HG03196 (cell line): ENCODE measurements at regions not wholly inside any gene's neighbourhood (a gene's known extent, or its start where the extent isn't known, plus 50 kb on each side); places are given as distances from the start of the nearest gene placed in this dataset.

Source experiments
- ATAC-seq: cut with Tn5 transposase; IDR thresholded peaks from one replicate; pipeline ENCODE4 v1.9.1; 2021; ENCODE audit not compliant: unreplicated experiment

DNA sequence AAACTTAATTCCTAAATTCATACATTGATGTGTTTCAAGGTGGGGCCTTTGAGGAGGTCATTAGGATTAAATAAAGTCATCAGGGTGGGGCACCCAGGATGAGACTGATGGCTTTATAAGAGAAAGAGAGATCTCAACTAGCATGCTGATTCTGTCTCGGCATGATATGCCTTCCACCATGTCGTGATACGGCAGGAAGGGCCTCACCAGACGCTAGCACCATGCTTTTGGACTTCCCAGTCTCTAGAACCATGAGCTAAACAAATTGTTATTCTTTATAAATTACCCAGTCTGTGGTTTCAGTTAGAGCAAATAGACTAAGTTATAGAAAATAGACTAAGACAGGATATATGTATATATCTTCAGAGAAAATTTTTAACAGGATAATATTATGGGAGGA lies 759.6 kb downstream of the MED13L start:
- ATAC-seq: no peak

- ATAC-seq: no peak
These were observed 765.3 kb downstream of the MED13L start for GRCh38 chr12:115511986-115512711.

GRCh38 chr12:115511305-115511704 lies 766.2 kb downstream of the MED13L start:
- no peak for ATAC-seq

DNA sequence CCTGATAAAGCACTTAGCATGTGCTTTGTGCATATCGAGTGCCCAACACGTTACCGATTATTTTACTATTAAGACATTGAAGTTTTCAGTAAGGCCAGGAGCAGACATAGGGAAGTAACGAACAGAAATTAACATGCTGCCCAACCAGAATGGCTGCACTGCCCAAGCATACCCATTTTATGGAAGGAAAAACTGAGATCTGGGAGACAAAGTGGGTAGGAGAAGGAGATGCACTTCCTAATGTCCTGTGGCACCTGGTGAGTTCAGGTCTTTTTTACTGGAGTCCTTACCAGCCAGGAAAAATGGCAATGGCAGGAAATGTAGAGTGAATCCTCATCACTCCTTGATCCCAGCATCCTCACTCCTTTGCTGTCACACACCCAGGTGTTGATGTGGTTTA lies 768.5 kb downstream of the MED13L start:
- no peak for ATAC-seq

DNA sequence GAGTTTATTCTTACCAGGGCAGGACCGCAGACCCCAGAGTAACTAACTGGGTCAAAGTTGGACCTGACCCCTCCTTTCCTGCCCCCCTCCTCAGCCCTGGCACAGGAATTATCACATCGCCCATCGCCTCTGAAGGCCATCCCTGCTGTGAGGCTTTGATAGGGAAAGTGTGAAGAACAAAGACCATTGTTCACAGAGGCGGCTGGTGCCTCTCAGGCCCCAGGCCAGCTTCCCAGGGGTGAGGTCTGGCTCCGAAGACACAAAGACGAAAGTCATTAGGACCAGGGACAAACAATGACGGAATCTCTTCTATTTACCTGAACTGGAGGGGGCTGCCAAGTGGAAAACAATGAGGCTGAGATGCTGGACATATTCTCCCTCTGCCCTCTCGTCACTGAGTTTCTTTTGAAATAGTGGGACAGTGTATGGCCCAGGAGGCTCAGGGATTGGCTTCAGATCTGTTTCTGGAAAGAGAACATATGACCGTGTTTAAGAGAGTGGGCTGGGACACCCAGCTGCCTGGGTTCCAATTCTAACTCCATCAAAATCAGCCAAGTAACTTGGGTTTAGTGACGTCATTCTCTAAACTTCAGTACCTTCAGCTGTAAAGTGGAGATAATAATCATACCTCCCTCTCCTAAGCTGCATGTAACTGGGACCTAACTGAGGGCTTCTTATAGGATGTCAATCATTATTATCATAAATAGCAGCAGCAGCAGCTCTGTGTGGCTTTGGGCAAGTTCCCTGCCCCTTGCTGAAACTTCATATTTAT lies 769.4 kb downstream of the MED13L start:
- ATAC-seq: no peak

DNA sequence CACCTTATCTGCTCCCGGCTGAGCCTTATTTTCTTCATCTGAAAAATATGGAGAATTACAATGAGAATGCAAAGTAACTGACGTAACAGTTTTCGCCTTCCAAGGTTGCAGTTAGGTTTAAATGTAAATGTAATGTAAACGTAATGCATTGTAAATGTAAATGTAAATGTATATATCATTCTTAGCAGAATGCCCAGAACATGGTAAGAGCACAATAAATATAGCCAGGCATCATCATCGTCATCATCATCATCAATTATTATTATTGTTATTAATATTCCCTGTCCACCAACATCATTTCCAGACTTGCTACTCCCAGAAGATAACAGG lies 770.0 kb downstream of the MED13L start:
- no peak for ATAC-seq

GRCh38 chr12:115506822-115507559 lies 770.5 kb downstream of the MED13L start:
- no peak for ATAC-seq

DNA sequence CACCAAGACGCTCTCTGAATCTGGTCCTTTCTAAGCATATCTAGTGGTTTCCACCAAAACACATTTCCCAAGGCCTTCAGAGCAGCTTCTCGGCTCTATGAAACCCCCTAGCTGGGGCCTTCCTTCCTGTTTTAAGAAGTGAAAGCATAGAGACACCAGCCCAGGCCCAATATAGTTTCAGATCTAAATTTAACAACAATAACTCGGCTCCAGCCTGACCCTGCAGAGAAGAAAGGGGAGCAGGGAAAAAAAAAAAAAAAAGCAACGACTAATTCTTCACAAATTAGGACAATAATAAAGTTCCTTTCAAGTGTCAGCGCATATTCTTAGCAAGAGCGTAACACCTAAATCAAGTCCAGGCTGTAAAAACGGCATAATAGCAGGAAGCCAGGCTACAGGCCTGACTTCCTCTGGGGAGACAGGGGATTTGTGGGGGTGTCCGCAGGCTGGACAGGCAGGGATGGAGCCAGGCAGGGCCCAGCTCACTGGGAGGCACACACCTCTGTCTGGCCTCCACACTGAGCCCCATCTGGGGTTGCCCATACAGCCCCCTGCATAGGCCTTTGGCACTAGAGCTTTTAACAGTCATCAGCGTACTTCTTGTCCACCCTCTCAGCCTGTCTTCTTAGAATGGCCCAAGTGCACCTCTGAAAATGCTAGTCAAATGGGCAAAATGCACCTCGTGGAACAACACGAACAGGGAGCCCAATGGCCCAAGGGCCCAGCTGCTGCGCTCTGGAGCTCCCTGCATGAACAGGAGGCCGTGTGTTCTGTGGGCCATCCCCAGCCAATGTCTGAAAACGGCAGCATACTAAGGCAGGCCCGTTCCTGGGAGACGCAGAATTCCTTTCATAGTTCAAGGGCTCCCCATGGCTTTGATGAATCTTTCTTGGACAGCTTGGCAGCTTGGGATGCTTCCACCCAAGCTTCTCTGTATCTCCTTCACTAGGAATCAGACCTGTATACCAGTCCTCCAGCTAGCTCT lies 772.9 kb downstream of the MED13L start:
- peak; percentile 79 for ATAC-seq

DNA sequence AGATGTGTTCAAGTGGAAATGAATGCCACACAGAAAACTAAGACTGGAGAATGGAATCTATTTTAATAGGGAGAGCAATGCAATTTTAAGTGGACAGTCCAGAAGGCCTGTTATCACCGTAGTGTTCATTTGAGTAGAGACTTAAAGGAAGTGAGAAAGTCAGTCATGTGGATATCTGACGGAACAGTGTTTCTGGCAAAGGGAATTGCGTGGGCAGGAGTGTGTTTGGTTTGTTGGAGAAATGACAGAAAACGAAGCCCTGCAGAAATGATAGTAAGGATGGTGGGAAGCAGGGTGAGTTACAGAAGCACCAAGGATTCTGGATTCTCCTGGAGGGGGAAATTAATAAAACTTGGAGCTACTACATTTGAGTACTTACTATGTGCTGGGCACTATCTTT lies 776.6 kb downstream of the MED13L start:
- ATAC-seq: no peak

DNA sequence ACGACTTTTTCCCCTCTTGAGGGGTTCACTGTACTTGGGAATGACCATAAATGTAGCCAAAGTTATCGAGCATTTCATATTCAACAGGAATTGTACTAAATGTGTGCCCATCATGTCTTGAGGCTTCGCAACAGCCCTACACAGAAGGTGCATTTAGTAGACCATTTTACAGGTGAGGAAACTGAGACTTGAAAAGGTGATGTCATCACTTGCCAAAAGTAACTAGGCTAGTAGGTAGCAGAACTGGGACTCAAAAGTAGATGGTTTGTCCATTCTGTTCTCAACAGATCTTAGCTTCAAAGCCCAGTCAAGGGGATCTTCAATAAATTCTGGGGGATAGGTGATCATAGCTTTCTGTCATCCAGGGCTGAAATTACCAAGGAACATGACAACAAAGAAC lies 782.2 kb downstream of the MED13L start:
- no peak for ATAC-seq

GRCh38 chr12:115492553-115492952 lies 784.9 kb downstream of the MED13L start:
- no peak for ATAC-seq

- no peak for ATAC-seq
These were observed 785.8 kb downstream of the MED13L start for GRCh38 chr12:115491511-115492250.

GRCh38 chr12:115489253-115489652 lies 788.2 kb downstream of the MED13L start:
- ATAC-seq: no peak

DNA sequence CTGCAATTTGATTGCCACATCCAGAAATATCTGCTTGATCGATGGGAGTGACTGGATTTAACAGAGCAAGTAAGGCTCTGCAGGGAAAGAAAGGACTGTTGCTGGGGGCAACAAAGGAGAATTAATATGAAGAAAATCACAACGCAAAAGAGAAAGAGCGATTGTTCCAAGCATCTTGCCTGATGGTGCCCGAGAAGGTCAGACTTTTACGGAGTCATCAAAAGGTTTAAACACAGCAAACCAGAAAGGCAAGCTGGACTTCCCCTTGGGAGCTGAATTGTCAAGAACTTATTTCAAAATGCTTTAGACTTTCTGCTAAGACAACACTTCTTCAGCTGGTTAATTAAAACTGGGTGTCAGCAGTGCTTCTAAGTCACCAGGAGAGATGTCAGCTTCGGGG lies 791.5 kb downstream of the MED13L start:
- no peak for ATAC-seq

- no peak for ATAC-seq
These were observed 792.0 kb downstream of the MED13L start for GRCh38 chr12:115485503-115485902.

DNA sequence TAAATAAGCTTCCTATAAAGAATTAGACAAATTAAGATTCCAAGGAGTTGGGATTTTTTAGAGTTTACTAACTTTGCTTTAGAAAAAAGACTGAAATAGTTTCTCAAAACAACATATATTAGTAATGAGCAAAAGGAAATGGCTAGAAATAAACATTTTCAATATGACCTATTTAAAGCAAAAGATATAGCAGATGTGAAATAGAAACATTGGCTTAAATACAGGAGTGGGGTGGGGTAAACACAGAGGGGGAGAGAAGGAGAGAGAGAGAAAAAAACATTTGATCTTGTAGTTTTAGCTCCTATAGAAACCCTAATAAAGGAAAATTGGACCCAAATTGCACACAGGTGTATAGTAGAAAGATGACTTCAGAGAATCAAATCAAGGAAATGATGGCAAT lies 794.5 kb downstream of the MED13L start:
- ATAC-seq: no peak

DNA sequence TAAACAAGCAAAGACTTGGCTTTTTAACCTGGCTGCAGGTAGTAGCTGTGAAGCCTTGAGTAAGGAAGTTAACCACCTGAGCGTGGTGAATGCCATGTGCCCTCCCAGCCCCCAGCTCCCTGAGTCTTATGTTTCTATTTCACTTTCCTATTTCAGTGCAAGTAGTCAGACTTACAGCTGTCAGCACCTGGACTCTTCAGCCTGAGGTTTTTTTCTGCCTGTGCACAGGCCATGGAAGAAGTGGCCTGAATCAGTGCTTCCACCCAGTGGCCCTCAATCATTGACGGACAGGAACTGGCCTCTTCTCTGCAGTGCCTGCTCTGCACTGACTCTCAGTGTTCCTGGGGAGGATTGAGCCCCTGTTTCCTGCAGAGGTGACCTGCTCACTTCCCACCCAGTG lies 796.4 kb downstream of the MED13L start:
- ATAC-seq: no peak

GRCh38 chr12:115478505-115478904 lies 794.5 kb upstream of the TBX3 start:
- ATAC-seq: no peak

GRCh38 chr12:115474539-115475353 lies 790.8 kb upstream of the TBX3 start:
- no peak for ATAC-seq
